NB4 (cell line): ENCODE measurements at regions not wholly inside any gene's neighbourhood (a gene's known extent, or its start where the extent isn't known, plus 50 kb on each side); places are given as distances from the start of the nearest gene placed in this dataset.

Experiments
- CTCF ChIP-seq: IDR thresholded peaks from one replicate; pipeline ENCODE4 v1.5.1; 2012; ENCODE audit warnings: low read depth, low read length
- MYC ChIP-seq: IDR thresholded peaks from 2 replicates; pipeline ENCODE4 v1.6.1; 2011; ENCODE audit warnings: low read depth, low read length
- POLR2A ChIP-seq: IDR thresholded peaks from 2 replicates; pipeline ENCODE4 v1.6.1; 2011; ENCODE audit warnings: mild to moderate bottlenecking; ENCODE audit not compliant: insufficient read length; ENCODE audit errors: extremely low read depth

GRCh38 chr5:98401656-98402055 is 371.8 kb upstream of the RGMB start:
- TF ChIP-seq CTCF, result no peak
- no peak for TF ChIP-seq POLR2A
- no peak for TF ChIP-seq MYC
